Medulla oblongata (tissue), 1 donor: ENCODE measurements at regions not wholly inside any gene's neighbourhood (a gene's known extent, or its start where the extent isn't known, plus 50 kb on each side); places are given as distances from the start of the nearest gene placed in this dataset.
"Not testable (repeated sequence)": the region's sequence is repeated elsewhere in the genome, so short reads cannot be mapped to it uniquely, and the experiment has no call there.

Experiments used
- DNase-seq: peaks from one replicate; pipeline ENCODE4 v3.0.0-alpha.2; 2015; ENCODE audit errors: extremely low spot score

- no peak for DNase-seq
These were observed 207.5 kb upstream of the LINGO1 start for GRCh38 chr15:77839970-77840905.

- no peak for DNase-seq
These were observed 206.7 kb upstream of the LINGO1 start for GRCh38 chr15:77839456-77839855.

- no peak for DNase-seq
These were observed 205.9 kb upstream of the LINGO1 start for GRCh38 chr15:77838595-77838994.

GRCh38 chr15:77838061-77838460, 205.3 kb upstream of the LINGO1 start:
- no peak for DNase-seq

GRCh38 chr15:77837649-77838025, 204.9 kb upstream of the LINGO1 start:
- no peak for DNase-seq

GRCh38 chr15:77836906-77837648, 204.4 kb upstream of the LINGO1 start:
- DNase-seq = no peak

GRCh38 chr15:77836121-77836692, 203.5 kb upstream of the LINGO1 start:
- DNase-seq = no peak

GRCh38 chr15:77834276-77834990, 201.7 kb upstream of the LINGO1 start:
- no peak for DNase-seq

GRCh38 chr15:77832874-77833273, 200.2 kb upstream of the LINGO1 start:
- DNase-seq = no peak

- DNase-seq = no peak
These were observed 199.3 kb upstream of the LINGO1 start for GRCh38 chr15:77831986-77832385.

GRCh38 chr15:77830051-77830468, 197.3 kb upstream of the LINGO1 start:
- no peak for DNase-seq

GRCh38 chr15:77829331-77829730, 196.6 kb upstream of the LINGO1 start:
- DNase-seq = not testable (repeated sequence)

GRCh38 chr15:77827860-77828259, 195.1 kb upstream of the LINGO1 start:
- no peak for DNase-seq

- DNase-seq = no peak
These were observed 193.4 kb upstream of the LINGO1 start for GRCh38 chr15:77826006-77826695.

GRCh38 chr15:77825546-77825945, 192.8 kb upstream of the LINGO1 start:
- no peak for DNase-seq

- no peak for DNase-seq
These were observed 192.5 kb upstream of the LINGO1 start for GRCh38 chr15:77825252-77825542.

- DNase-seq = no peak
These were observed 191.9 kb upstream of the LINGO1 start for GRCh38 chr15:77824361-77825251.

- DNase-seq = no peak
These were observed 191.0 kb upstream of the LINGO1 start for GRCh38 chr15:77823736-77824135.

GRCh38 chr15:77822631-77823230, 190.0 kb upstream of the LINGO1 start:
- DNase-seq = no peak

- no peak for DNase-seq
These were observed 189.2 kb upstream of the LINGO1 start for GRCh38 chr15:77821959-77822256.
